PC-3 (cell line): ENCODE measurements at regions not wholly inside any gene's neighbourhood (a gene's known extent, or its start where the extent isn't known, plus 50 kb on each side); places are given as distances from the start of the nearest gene placed in this dataset.

Source experiments
- CTCF ChIP-seq: fragments of 300-600 bp; sonication (generic); conservative IDR thresholded peaks from 2 replicates; pipeline ENCODE4 v1.5.1; 2017; ENCODE audit warnings: antibody characterized with exemption, low read depth, mild to moderate bottlenecking, low read length
- EZH2 ChIP-seq: fragments of 300-600 bp; sonication (generic); IDR thresholded peaks from one replicate; pipeline ENCODE4 v1.6.1; 2017; ENCODE audit warnings: antibody characterized with exemption, mild to moderate bottlenecking, low read length; ENCODE audit not compliant: unreplicated experiment

DNA sequence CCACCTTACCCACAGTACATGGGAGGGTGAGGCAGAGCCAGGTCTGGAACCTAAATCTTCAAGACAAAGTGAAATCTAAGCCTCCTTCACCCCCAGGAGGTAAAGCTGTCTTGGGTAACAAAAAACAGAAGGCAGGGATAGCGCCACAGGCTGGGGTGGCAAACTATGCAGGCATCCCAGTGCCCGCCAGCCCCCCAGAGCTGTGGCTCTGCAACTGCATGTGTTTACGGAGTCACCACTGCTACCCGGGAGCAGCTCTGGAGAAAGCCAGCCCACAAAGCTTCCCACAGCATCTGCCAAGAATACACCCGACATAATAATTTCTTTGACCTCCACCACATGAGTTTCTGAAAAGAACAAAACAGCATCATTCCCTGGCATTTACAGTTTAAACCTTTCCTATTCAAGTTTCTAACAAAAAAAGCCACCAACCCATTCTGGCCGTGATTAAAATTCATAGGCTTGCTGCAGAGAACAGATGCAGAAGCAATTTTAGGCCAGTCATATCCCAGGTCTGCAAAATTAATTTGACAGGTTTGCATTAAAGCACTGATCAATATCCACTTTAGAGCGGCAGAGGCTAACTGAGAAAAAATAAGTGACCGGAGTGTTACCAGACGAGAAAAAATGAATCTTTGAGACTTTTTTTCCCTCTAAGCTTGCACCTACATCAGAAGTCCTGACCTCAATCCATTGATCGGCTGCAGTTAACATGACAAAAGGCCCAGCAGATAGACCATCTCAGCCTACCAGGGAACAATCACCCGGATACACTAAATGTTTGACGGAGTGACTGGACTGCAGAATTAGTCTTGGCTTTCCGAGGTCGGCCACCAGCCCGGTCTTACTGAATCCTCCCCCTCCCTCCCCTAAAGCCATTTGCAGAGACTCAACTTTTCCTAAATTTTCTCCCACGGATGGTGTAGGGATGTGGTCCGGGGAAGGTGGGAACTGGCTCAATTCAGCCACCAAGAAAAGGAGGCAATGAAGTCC is 309.6 kb upstream of the SKOR2 start:
- TF ChIP-seq CTCF (no peak), EZH2 (no peak)
